GM23338 (cell line): ENCODE measurements at regions not wholly inside any gene's neighbourhood (a gene's known extent, or its start where the extent isn't known, plus 50 kb on each side); places are given as distances from the start of the nearest gene placed in this dataset.

Experiments used
- ATAC-seq: fragments of 200-7000 bp; cut with Tn5 transposase; 3 replicates; pipeline ENCODE4 v1.9.1; 2020
- DNase-seq: peaks from one replicate; pipeline ENCODE4 v3.0.0-alpha.2; 2015; ENCODE audit warnings: low spot score
- H2AFZ ChIP-seq: fragments of 200-600 bp; sonication (generic); 2 replicates; pipeline ENCODE4 v1.8.0; 2016; ENCODE audit warnings: antibody characterized with exemption, mild to moderate bottlenecking, moderate library complexity
- H3F3A ChIP-seq: fragments of 200-600 bp; sonication (generic); replicated peaks from 2 replicates; pipeline ENCODE4 v1.8.0; 2017; ENCODE audit warnings: antibody characterized with exemption, mixed run types, low read depth
- H3K27ac ChIP-seq: fragments of 200-600 bp; sonication (generic); 2 replicates; pipeline ENCODE4 v1.6.1; 2016; ENCODE audit warnings: low read depth
- H3K27me3 ChIP-seq: fragments of 200-600 bp; sonication (generic); 2 replicates; pipeline ENCODE4 v1.8.0; 2016; ENCODE audit warnings: mild to moderate bottlenecking, mixed run types, moderate library complexity; ENCODE audit not compliant: insufficient read depth
- H3K36me3 ChIP-seq: fragments of 200-600 bp; sonication (generic); 2 replicates; pipeline ENCODE4 v1.8.0; 2016; ENCODE audit warnings: mild to moderate bottlenecking; ENCODE audit not compliant: insufficient read depth
- H3K4me1 ChIP-seq: fragments of 200-600 bp; sonication (generic); 2 replicates; pipeline ENCODE4 v1.8.0; 2016; ENCODE audit warnings: mild to moderate bottlenecking, moderate library complexity; ENCODE audit not compliant: insufficient read depth
- H3K4me2 ChIP-seq: fragments of 200-600 bp; sonication (generic); 2 replicates; pipeline ENCODE4 v1.7.1; 2017; ENCODE audit warnings: mixed run types
- H3K4me3 ChIP-seq: fragments of 200-600 bp; sonication (generic); 2 replicates; pipeline ENCODE4 v1.6.1; 2016; ENCODE audit warnings: mixed run types
- H3K79me2 ChIP-seq: fragments of 200-600 bp; sonication (generic); replicated peaks from 2 replicates; pipeline ENCODE4 v1.8.0; 2017; ENCODE audit warnings: mild to moderate bottlenecking; ENCODE audit not compliant: insufficient read depth
- H3K9me2 ChIP-seq: fragments of 200-600 bp; sonication (generic); 2 replicates; pipeline ENCODE4 v1.8.0; 2017; ENCODE audit not compliant: insufficient read depth
- H4K20me1 ChIP-seq: fragments of 200-600 bp; sonication (generic); replicated peaks from 2 replicates; pipeline ENCODE4 v1.8.0; 2017; ENCODE audit warnings: mild to moderate bottlenecking; ENCODE audit not compliant: insufficient read depth
- H3K27ac Mint-ChIP-seq: 2 replicates; pipeline ENCODE4 v1.8.0; 2020; ENCODE audit warnings: inconsistent platforms, mild to moderate bottlenecking, moderate library complexity, mixed read lengths
- H3K27me3 Mint-ChIP-seq: 3 replicates; pipeline ENCODE4 v1.8.0; 2022; ENCODE audit warnings: low read depth, mild to moderate bottlenecking, moderate library complexity, mixed read lengths, inconsistent platforms; ENCODE audit not compliant: insufficient read depth, poor library complexity
- H3K36me3 Mint-ChIP-seq: 3 replicates; pipeline ENCODE4 v1.8.0; 2021; ENCODE audit warnings: low read depth, mild to moderate bottlenecking, inconsistent platforms, moderate library complexity, mixed read lengths
- H3K4me1 Mint-ChIP-seq: 3 replicates; pipeline ENCODE4 v1.8.0; 2020; ENCODE audit warnings: mild to moderate bottlenecking, inconsistent platforms, mixed read lengths
- H3K4me3 Mint-ChIP-seq: 3 replicates; pipeline ENCODE4 v1.8.0; 2021; ENCODE audit warnings: moderate library complexity, mild to moderate bottlenecking, inconsistent platforms, mixed read lengths
- H3K9me3 Mint-ChIP-seq: 3 replicates; pipeline ENCODE4 v1.8.0; 2020; ENCODE audit warnings: moderate library complexity, mild to moderate bottlenecking, inconsistent platforms, mixed read lengths
- CREB1 ChIP-seq: fragments of 250-450 bp; sonication (Bioruptor Pico); IDR thresholded peaks from 2 replicates; pipeline ENCODE4 v1.5.0; 2020; ENCODE audit warnings: low read depth, mild to moderate bottlenecking, moderate library complexity
- EZH2 ChIP-seq: fragments of 200-600 bp; sonication (generic); IDR thresholded peaks from one replicate; pipeline ENCODE4 v1.8.0; 2017; ENCODE audit warnings: antibody characterized with exemption, mild to moderate bottlenecking, low read depth; ENCODE audit not compliant: unreplicated experiment
- EZH2phosphoT487 ChIP-seq: fragments of 200-600 bp; sonication (generic); IDR thresholded peaks from one replicate; pipeline ENCODE4 v1.8.1; 2018; ENCODE audit warnings: antibody characterized with exemption; ENCODE audit not compliant: unreplicated experiment
- JUNB ChIP-seq: IDR thresholded peaks from one replicate; pipeline ENCODE4 v1.6.1; 2016; ENCODE audit warnings: antibody characterized with exemption; ENCODE audit not compliant: unreplicated experiment
- NANOG ChIP-seq: IDR thresholded peaks from 2 replicates; pipeline ENCODE4 v1.6.1; 2016; ENCODE audit warnings: antibody characterized with exemption, borderline replicate concordance
- POLR2AphosphoS5 ChIP-seq: IDR thresholded peaks from 2 replicates; pipeline ENCODE4 v1.6.1; 2016; ENCODE audit warnings: antibody characterized with exemption, low read depth
- STAT1 ChIP-seq: IDR thresholded peaks from one replicate; pipeline ENCODE4 v1.6.1; 2016; ENCODE audit warnings: antibody characterized with exemption; ENCODE audit not compliant: unreplicated experiment
- ZNF114 ChIP-seq: fragments of 250-450 bp; sonication (Bioruptor Pico); IDR thresholded peaks from 2 replicates; pipeline ENCODE4 v1.5.0; 2020; ENCODE audit warnings: mild to moderate bottlenecking, moderate library complexity
- ZNF331 ChIP-seq: fragments of 250-450 bp; sonication (Bioruptor Pico); IDR thresholded peaks from 2 replicates; pipeline ENCODE4 v1.5.0; 2020; ENCODE audit warnings: low read depth, mild to moderate bottlenecking, moderate library complexity
- TF ChIP-seq, protein P1 (sequence below): IDR thresholded peaks from 2 replicates; pipeline ENCODE4 v1.6.1; 2016; ENCODE audit warnings: antibody characterized with exemption
- TF ChIP-seq, protein P2 (sequence below), 2 experiments: fragments of 200-600 bp in 1 of 2; sonication (generic) in 1 of 2; conservative IDR thresholded peaks; 2 replicates each; pipeline versions ENCODE4 v1.5.1 to v1.6.1; 2016 to 2017; ENCODE audit warnings: antibody characterized with exemption in 2 of 2, low read depth in 2 of 2, mild to moderate bottlenecking in 2 of 2, moderate library complexity in 1 of 2
- TF ChIP-seq, protein P3 (sequence below): IDR thresholded peaks from one replicate; pipeline ENCODE4 v1.6.1; 2018; ENCODE audit warnings: antibody characterized with exemption; ENCODE audit not compliant: unreplicated experiment

DNA sequence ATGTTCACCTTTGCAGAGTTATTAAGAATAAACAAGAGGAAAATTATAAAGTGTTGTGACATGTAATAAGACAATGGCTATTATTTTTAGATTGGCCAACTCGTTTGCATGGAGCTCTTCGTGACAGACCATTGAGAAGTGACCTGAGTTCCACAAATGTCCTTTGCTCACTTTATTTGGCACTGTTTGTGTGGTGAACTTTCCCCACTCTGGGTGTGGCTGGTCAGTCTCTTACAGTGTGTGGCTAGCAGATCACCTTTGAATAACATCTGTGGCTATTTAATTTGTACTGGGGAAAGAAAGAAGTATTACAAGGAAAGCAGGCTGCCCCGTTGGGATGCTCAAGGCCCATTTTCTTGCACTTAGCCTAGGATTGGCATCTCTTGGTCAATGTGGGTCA, 274.1 kb upstream of the WWC1 start:
- H3K27me3 ChIP-seq: no peaks in the 10 kb centered on the region
- H3K4me3 ChIP-seq: no peak overlapping the region
- H3K4me1 ChIP-seq: no peaks in the 10 kb centered on the region
- H3F3A ChIP-seq: no peaks in the 10 kb centered on the region
- no peak overlapping the region for H3K4me2 ChIP-seq
- Mint-ChIP-seq H3K36me3 (no peaks in the 10 kb centered on the region; the same call in 2 of the 3 replicates), H3K4me1 (peaks cover 11% of the 10 kb centered on the region), H3K27ac (no peak overlapping the region), H3K4me3 (no peak overlapping the region), H3K27me3 (peaks cover 2% of the 10 kb centered on the region), H3K9me3 (no peaks in the 10 kb centered on the region)
- no peak for DNase-seq
- H3K27ac ChIP-seq: no peak overlapping the region
- TF ChIP-seq JUNB (no peak), ZNF114 (CRISPR knock-in tag) (no peak), CREB1 (CRISPR knock-in tag) (no peak), NANOG (no peak), EZH2phosphoT487 (no peak), ZNF331 (CRISPR knock-in tag) (no peak)
- TF ChIP-seq, protein P1, sequence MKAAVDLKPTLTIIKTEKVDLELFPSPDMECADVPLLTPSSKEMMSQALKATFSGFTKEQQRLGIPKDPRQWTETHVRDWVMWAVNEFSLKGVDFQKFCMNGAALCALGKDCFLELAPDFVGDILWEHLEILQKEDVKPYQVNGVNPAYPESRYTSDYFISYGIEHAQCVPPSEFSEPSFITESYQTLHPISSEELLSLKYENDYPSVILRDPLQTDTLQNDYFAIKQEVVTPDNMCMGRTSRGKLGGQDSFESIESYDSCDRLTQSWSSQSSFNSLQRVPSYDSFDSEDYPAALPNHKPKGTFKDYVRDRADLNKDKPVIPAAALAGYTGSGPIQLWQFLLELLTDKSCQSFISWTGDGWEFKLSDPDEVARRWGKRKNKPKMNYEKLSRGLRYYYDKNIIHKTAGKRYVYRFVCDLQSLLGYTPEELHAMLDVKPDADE: no peak
- TF ChIP-seq, protein P2, sequence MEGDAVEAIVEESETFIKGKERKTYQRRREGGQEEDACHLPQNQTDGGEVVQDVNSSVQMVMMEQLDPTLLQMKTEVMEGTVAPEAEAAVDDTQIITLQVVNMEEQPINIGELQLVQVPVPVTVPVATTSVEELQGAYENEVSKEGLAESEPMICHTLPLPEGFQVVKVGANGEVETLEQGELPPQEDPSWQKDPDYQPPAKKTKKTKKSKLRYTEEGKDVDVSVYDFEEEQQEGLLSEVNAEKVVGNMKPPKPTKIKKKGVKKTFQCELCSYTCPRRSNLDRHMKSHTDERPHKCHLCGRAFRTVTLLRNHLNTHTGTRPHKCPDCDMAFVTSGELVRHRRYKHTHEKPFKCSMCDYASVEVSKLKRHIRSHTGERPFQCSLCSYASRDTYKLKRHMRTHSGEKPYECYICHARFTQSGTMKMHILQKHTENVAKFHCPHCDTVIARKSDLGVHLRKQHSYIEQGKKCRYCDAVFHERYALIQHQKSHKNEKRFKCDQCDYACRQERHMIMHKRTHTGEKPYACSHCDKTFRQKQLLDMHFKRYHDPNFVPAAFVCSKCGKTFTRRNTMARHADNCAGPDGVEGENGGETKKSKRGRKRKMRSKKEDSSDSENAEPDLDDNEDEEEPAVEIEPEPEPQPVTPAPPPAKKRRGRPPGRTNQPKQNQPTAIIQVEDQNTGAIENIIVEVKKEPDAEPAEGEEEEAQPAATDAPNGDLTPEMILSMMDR (conservative IDR thresholded peaks at IDR 0.05; ENCODE audit: low read depth in 2 of 2): no peak
- no peaks in the 10 kb centered on the region for H3K79me2 ChIP-seq
- H2AFZ ChIP-seq: no peak overlapping the region
- H3K9me2 ChIP-seq: no peaks in the 10 kb centered on the region
- no peaks in the 10 kb centered on the region for H4K20me1 ChIP-seq
- no peaks in the 10 kb centered on the region for H3K36me3 ChIP-seq
- no peak for ATAC-seq

DNA sequence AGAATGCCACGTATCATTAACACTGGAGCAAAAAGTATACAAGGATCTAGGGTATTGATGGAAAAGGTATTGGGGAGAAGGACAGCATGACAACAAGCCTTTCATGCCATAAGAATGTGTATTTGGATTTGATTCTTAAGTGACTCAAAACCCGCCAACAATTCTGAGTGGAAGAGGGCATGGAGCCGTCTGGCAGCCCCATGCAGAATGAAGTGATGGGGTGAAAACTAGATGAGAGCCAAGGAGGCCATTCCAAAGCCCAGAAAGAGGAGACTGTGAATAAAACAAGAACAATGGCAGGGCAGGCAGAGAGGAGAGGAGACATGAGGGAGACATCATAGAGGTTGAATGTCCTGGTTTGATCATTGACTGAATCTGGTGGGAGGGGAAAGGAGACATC, 272.3 kb upstream of the WWC1 start:
- Histone ChIP-seq H4K20me1 (no peaks in the 10 kb centered on the region), H3K4me1 (no peaks in the 10 kb centered on the region), H3K4me3 (no peak overlapping the region), H3K27me3 (no peaks in the 10 kb centered on the region), H3K79me2 (no peaks in the 10 kb centered on the region), H2AFZ (no peak overlapping the region), H3F3A (no peaks in the 10 kb centered on the region), H3K9me2 (no peaks in the 10 kb centered on the region), H3K36me3 (no peaks in the 10 kb centered on the region), H3K4me2 (no peak overlapping the region), H3K27ac (no peak overlapping the region)
- peaks cover 16% of the 10 kb centered on the region for H3K4me1 Mint-ChIP-seq
- H3K36me3 Mint-ChIP-seq: no peaks in the 10 kb centered on the region; the same call in 2 of the 3 replicates
- DNase-seq: no peak
- no peak for ATAC-seq
- no peak overlapping the region for H3K27ac Mint-ChIP-seq
- H3K4me3 Mint-ChIP-seq: no peak overlapping the region
- H3K9me3 Mint-ChIP-seq: no peaks in the 10 kb centered on the region
- peaks cover 2% of the 10 kb centered on the region for H3K27me3 Mint-ChIP-seq
- no peak for TF ChIP-seq EZH2phosphoT487
- no peak for TF ChIP-seq POLR2AphosphoS5
- no peak for TF ChIP-seq ZNF331 (CRISPR knock-in tag)
- no peak for TF ChIP-seq CREB1 (CRISPR knock-in tag)
- no peak for TF ChIP-seq JUNB
- TF ChIP-seq NANOG: no peak
- TF ChIP-seq EZH2: no peak
- TF ChIP-seq STAT1: no peak
- TF ChIP-seq, protein P1: no peak
- TF ChIP-seq, protein P2 (conservative IDR thresholded peaks at IDR 0.05; ENCODE audit: low read depth in 2 of 2): no peak
- TF ChIP-seq, protein P3, sequence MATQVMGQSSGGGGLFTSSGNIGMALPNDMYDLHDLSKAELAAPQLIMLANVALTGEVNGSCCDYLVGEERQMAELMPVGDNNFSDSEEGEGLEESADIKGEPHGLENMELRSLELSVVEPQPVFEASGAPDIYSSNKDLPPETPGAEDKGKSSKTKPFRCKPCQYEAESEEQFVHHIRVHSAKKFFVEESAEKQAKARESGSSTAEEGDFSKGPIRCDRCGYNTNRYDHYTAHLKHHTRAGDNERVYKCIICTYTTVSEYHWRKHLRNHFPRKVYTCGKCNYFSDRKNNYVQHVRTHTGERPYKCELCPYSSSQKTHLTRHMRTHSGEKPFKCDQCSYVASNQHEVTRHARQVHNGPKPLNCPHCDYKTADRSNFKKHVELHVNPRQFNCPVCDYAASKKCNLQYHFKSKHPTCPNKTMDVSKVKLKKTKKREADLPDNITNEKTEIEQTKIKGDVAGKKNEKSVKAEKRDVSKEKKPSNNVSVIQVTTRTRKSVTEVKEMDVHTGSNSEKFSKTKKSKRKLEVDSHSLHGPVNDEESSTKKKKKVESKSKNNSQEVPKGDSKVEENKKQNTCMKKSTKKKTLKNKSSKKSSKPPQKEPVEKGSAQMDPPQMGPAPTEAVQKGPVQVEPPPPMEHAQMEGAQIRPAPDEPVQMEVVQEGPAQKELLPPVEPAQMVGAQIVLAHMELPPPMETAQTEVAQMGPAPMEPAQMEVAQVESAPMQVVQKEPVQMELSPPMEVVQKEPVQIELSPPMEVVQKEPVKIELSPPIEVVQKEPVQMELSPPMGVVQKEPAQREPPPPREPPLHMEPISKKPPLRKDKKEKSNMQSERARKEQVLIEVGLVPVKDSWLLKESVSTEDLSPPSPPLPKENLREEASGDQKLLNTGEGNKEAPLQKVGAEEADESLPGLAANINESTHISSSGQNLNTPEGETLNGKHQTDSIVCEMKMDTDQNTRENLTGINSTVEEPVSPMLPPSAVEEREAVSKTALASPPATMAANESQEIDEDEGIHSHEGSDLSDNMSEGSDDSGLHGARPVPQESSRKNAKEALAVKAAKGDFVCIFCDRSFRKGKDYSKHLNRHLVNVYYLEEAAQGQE: no peak
